Loucy (cell line): ENCODE measurements at regions not wholly inside any gene's neighbourhood (a gene's known extent, or its start where the extent isn't known, plus 50 kb on each side); places are given as distances from the start of the nearest gene placed in this dataset.

Experiments
- EZH2phosphoT487 ChIP-seq: fragments of 200-600 bp; IDR thresholded peaks from 2 replicates; pipeline ENCODE4 v1.6.1; 2018; ENCODE audit warnings: antibody characterized with exemption, mild to moderate bottlenecking, moderate library complexity, borderline replicate concordance
- TF ChIP-seq, protein P1 (sequence below): fragments of 200-600 bp; sonication (generic); conservative IDR thresholded peaks from 2 replicates; pipeline ENCODE4 v1.5.1; 2014; ENCODE audit warnings: mild to moderate bottlenecking, antibody characterized with exemption, low read length

DNA sequence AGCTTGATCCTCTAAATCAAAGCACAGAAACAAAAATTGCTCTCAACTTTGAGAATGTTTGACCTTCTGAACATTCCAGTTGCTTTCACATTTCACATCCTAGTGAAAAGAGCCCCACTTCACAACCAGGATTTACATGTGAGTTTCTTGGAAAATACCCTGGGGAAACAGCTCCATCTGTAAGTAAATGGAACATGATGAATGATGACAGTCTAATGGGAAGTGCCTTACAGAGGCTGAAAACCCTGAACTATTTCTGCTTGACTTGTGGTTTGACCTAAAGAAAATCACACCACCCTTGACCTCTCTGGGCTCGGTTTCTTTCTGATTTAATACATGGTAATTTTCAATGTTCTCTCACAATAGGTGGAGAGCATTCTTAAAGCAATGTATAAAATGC, 499.4 kb upstream of the API5 start:
- TF ChIP-seq, protein P1, sequence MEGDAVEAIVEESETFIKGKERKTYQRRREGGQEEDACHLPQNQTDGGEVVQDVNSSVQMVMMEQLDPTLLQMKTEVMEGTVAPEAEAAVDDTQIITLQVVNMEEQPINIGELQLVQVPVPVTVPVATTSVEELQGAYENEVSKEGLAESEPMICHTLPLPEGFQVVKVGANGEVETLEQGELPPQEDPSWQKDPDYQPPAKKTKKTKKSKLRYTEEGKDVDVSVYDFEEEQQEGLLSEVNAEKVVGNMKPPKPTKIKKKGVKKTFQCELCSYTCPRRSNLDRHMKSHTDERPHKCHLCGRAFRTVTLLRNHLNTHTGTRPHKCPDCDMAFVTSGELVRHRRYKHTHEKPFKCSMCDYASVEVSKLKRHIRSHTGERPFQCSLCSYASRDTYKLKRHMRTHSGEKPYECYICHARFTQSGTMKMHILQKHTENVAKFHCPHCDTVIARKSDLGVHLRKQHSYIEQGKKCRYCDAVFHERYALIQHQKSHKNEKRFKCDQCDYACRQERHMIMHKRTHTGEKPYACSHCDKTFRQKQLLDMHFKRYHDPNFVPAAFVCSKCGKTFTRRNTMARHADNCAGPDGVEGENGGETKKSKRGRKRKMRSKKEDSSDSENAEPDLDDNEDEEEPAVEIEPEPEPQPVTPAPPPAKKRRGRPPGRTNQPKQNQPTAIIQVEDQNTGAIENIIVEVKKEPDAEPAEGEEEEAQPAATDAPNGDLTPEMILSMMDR, result no peak
- TF ChIP-seq EZH2phosphoT487, result no peak
